ENCODE measurements at regions not wholly inside any gene's neighbourhood (a gene's known extent, or its start where the extent isn't known, plus 50 kb on each side); places are given as distances from the start of the nearest gene placed in this dataset.

- no peak for DNase-seq (ENCODE audit: low read depth)
- in situ Hi-C loops (cut with HindIII; ENCODE audit: low pct_unique_long_range_greater_than_20kb, low sequenced_read_pairs), result no loop called here
These were observed 232.3 kb upstream of the NEIL3 start for GRCh38 chr4:177077095-177077971.

DNA sequence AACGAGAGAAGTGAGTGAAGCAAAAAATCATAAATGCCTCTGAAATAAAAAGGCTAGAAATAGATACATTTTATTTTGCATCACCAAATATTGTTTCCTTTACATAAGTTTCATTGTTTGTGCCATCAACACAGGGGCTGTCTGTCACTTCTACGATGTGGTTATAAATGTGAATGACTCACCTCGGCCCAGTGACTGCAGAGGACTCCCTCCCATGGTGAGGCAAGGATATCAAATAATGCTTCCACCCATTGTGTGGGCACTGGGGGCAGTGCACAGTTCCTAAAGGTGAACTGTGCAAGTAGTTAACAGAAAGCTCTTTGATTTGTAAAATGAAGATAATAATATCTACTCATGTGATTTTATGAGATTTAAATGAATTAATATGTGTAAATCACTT is 230.3 kb upstream of the NEIL3 start:
- DNase-seq (ENCODE audit: low read depth), result no peak
- in situ Hi-C loops (cut with HindIII; ENCODE audit: low pct_unique_long_range_greater_than_20kb, low sequenced_read_pairs), result no loop called here

GRCh38 chr4:177080388-177080787 is 229.3 kb upstream of the NEIL3 start:
- in situ Hi-C loops (cut with HindIII; ENCODE audit: low pct_unique_long_range_greater_than_20kb, low sequenced_read_pairs), result no loop called here

DNA sequence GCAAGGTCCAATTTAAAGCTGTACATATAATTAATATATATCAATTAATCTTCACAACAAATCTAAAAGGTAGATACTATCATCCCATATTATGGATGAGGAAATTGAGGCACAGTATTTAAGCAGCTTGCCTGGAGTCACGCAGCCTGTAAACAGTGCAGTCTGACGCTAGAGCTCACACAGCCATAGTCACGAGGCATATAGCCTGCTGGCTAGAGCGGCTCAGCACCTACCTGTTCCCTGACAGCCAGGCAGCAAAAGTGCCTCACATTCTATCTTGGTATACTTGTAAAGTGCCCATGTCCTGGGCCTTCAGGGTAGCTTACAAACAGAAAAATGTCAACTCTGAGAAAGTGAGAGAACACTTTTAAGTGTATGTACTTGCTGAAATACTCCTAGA is 222.6 kb upstream of the NEIL3 start:
- no peak for DNase-seq (ENCODE audit: low read depth)
- in situ Hi-C loops (cut with HindIII; ENCODE audit: low pct_unique_long_range_greater_than_20kb, low sequenced_read_pairs), result no loop called here

More at GRCh38 chr4:177080388-177080787, 229.3 kb upstream of the NEIL3 start:
- no peak for DNase-seq (ENCODE audit: low read depth)

DNA sequence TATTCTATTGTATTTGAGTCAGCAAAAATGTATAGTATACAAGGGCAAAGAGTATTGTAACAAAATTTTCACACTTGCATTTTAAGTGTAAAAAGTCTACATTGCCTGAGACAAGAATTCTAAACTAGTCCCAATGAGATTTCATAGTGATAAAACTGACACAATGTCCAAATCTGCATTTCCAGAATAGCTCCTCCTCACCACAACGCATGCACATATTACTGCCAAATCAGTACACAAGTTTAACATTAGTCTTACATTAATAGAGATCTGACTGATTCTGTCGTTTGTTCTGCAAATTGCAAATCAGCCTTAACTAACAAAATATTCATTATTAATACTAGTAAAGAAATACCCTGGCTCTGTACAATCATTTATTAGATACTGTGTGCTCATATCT is 222.2 kb upstream of the NEIL3 start:
- in situ Hi-C loops (cut with HindIII; ENCODE audit: low pct_unique_long_range_greater_than_20kb, low sequenced_read_pairs), result no loop called here
- DNase-seq (ENCODE audit: low read depth), result no peak

DNA sequence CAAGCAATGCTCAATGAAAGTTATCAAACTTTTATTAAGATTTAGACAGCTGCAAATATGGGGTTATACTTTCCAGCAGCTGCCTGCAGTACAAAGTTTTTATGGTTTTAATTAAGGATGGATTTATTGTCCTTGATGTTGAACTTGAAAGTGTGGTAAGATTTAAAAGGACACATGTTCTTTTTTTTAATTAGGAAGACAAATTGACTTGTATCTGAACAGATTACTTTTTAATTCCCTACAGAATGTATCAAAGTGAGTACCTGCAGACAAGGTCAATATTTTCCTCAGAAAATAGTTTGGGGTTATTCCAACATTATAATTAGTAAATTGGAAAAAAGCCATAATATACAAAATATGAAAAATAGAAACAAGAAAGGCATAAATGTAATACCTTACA is 218.2 kb upstream of the NEIL3 start:
- no peak for DNase-seq (ENCODE audit: low read depth)
- in situ Hi-C loops (cut with HindIII; ENCODE audit: low pct_unique_long_range_greater_than_20kb, low sequenced_read_pairs), result no loop called here

GRCh38 chr4:177092807-177093206 is 216.9 kb upstream of the NEIL3 start:
- DNase-seq (ENCODE audit: low read depth), result no peak
- in situ Hi-C loops (cut with HindIII; ENCODE audit: low pct_unique_long_range_greater_than_20kb, low sequenced_read_pairs), result no loop called here

DNA sequence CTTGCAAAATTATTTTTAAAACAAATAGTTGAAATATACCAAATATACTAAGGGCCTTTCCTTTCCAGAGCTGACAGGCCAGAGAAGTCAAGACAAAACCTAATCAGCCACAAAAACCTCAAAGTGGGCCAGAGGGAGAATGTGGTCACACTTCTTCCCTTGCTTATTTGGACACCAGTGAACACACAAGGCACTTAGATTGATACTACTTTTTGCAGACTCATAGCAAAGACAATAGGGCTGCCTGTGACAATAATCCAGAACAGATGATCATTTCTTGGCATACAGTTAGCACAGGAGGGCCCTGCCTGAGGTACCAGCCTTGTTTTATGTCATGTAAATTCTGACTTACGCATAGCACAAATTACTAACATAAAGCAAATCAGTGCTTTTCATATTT is 215.7 kb upstream of the NEIL3 start:
- in situ Hi-C loops (cut with HindIII; ENCODE audit: low pct_unique_long_range_greater_than_20kb, low sequenced_read_pairs), result no loop called here
- no peak for DNase-seq (ENCODE audit: low read depth)

DNA sequence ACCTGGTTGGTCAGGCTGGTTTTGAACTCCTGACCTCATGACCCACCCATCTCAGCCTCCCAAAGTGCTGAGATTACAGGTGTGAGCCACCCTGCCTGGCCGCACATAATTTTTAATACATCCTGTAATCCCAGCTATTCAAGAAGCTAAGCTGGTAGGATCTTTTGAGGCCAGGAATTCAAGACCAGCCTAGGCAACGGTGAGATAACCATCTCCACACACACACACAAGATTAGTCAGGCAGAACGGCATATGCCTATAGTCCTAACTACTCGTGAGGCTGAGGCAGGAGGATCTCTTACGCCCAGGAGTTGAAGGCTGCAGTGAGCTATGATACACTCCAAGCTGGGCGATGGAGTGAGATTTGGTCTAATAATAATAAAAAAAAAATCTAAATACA is 212.4 kb upstream of the NEIL3 start:
- no peak for DNase-seq (ENCODE audit: low read depth)
- in situ Hi-C loops (cut with HindIII; ENCODE audit: low pct_unique_long_range_greater_than_20kb, low sequenced_read_pairs), result no loop called here

GRCh38 chr4:177099211-177099610 is 210.5 kb upstream of the NEIL3 start:
- in situ Hi-C loops (cut with HindIII; ENCODE audit: low pct_unique_long_range_greater_than_20kb, low sequenced_read_pairs), result no loop called here
- DNase-seq (ENCODE audit: low read depth), result no peak

DNA sequence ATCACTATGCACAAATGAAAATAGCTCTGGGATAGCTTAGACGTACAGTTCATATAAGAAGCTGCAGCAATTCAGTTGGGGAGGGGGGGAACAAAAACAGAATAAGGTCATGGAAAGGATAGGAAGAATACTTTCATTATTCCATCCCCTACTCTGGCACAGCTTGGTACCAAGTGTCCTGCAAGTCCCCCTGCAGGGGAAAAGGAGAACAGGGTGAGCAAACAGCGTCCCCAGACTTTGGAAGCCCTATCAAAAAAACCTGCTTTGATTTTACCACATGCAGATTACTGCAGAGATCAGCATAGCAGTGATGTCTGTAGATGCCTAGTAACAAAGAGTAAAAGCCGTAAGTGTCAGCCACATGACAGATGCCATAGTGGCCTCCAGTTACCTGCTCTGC is 209.4 kb upstream of the NEIL3 start:
- in situ Hi-C loops (cut with HindIII; ENCODE audit: low pct_unique_long_range_greater_than_20kb, low sequenced_read_pairs), result no loop called here

DNA sequence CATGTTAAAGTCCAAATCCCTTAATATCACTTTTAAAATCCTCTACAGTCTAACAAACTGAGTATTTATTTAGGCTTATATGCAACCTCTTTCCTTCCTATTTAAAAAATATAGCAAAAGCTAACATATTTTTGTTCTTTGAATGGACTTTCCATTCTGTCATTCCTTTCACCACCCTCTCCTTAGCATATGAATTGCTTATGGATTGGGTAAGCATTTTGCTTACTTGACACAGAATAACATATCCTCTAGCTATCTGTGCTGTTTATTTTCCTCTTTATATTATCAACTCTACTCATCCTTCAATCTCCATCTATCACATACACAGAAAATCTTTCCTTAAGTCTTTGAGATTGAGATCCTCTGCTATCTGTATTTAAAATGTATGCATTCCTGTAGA is 206.1 kb upstream of the NEIL3 start:
- no peak for DNase-seq (ENCODE audit: low read depth)
- in situ Hi-C loops (cut with HindIII; ENCODE audit: low pct_unique_long_range_greater_than_20kb, low sequenced_read_pairs), result no loop called here

More for the DNA sequence above, 209.4 kb upstream of the NEIL3 start:
- DNase-seq (ENCODE audit: low read depth), result no peak

DNA sequence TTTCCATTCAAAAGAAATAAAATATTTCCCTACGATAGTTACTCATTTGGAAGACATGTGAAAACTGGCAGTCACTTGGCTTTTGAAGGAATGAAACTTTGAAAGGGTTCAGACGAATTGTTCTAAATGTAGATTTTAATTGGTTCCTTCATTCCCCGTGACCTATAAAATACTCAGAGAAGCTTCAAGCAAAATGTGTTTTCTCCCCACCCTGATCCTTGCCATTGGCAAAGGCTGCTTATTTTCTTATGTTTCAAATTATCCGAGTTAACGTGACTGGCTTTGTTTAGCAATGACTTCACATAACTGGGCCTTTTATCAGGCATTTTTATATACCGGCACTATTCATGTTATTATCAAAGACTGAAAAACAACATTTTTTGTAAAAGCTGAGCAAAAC is 204.1 kb upstream of the NEIL3 start:
- in situ Hi-C loops (cut with HindIII; ENCODE audit: low pct_unique_long_range_greater_than_20kb, low sequenced_read_pairs), result no loop called here

DNA sequence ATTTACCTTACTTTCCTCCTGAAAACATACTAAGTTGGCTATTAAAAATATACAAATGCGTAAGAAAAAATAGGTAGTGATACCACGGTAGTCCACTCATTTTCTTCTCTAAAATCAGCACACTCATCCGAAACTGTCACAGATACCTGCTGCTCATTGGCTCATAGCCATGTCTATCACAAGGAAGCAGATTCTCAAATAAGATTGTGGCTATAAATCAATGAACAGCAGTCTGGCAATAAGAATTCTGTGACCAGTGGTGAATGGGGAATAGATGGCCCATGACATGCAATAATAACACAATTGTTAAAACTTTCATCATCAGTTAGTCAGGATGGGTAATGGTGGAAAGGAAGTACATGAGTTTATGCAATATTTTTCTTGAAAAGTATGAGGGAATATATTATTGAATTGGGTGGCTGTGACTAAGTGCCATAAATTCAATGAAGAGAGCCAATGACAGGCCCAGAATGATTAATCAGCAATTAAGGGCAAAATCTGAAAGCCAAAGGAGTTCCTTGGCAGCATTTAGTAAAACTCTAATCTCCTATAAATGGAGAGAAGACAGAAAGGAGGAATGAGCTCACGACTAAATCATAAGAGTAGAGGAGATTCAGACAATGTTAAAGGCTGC is 202.3 kb upstream of the NEIL3 start:
- in situ Hi-C loops (cut with HindIII; ENCODE audit: low pct_unique_long_range_greater_than_20kb, low sequenced_read_pairs), result no loop called here
- no peak for DNase-seq (ENCODE audit: low read depth)

More for the DNA sequence above, 204.1 kb upstream of the NEIL3 start:
- no peak for DNase-seq (ENCODE audit: low read depth)

DNA sequence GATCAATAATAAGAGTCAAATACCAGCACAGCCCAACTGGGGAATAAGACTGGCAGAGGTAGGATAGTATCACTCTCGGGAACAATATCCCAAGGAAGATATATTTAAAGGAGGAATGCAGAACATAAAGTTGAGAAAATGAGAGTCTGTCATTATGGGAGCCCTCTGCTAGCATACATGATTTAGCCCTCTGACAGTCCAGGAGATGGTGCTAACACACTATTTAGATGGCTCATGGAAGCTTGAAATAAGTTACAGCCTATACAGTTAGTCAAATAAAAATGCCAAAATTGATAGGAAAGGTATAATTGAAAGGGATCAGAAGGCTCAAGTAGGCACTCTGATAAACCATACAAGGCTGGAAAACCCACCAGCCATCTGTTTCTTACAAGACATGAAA is 201.0 kb upstream of the NEIL3 start:
- no peak for DNase-seq (ENCODE audit: low read depth)
- in situ Hi-C loops (cut with HindIII; ENCODE audit: low pct_unique_long_range_greater_than_20kb, low sequenced_read_pairs), result no loop called here

- in situ Hi-C loops (cut with HindIII; ENCODE audit: low pct_unique_long_range_greater_than_20kb, low sequenced_read_pairs), result no loop called here
These were observed 199.9 kb upstream of the NEIL3 start for GRCh38 chr4:177109769-177110168.

DNA sequence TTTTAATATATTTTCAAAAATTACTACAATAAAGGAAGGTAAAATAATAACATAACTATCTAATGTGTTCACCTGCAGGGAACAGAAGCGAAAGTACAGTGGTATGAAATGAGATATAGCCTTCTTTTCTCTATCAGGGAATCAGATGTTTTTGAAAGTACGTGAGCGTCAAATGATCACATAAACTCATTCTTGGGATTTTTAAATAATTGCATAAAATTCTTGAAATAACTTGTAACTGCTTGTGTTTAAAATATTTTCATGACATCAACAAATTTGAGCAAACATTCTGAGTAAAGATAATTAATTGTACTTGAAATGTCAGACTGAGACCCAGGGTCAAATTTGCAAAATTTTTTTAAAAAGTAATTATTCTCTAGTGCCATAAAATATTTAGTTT is 193.5 kb upstream of the NEIL3 start:
- no peak for DNase-seq (ENCODE audit: low read depth)
- in situ Hi-C loops (cut with HindIII; ENCODE audit: low pct_unique_long_range_greater_than_20kb, low sequenced_read_pairs), result no loop called here

More at GRCh38 chr4:177109769-177110168, 199.9 kb upstream of the NEIL3 start:
- no peak for DNase-seq (ENCODE audit: low read depth)

DNA sequence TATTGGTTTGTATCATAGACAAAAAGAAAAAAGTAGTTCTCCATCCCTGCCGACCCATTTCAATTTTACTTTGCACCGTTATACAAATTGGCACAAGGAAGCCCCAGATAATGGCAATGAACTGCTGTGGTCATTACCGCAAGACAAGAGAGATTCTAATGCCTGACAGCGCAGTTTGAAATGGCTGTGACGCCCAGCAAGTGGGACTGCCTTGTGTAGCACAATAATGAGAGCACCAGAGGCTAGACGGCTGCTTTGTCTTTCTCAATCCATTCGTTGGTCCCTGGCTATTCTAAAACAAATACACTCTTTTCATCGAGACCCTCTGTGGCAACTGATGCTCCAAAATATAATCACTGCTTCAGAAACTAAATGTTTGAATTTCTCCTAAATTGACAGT is 192.4 kb upstream of the NEIL3 start:
- in situ Hi-C loops (cut with HindIII; ENCODE audit: low pct_unique_long_range_greater_than_20kb, low sequenced_read_pairs), result no loop called here
- no peak for DNase-seq (ENCODE audit: low read depth)

DNA sequence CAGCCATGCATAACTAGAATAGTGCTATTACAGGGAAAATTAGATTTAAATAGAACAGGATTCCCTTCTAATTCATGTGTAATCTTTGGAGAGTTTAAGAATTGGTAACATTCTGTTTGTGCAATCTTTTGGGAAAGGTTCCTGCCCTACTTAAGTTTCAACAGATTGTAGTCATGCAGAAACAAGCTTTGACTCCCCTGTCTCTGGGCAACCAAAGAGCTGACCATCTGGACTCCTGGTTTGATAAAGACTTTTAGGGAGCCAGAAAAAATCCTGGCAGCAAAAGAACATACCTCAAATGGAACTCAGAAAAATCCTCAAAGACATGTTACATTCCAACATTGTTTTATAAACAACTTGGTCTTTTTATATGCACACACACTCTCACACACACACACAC is 191.1 kb upstream of the NEIL3 start:
- in situ Hi-C loops (cut with HindIII; ENCODE audit: low pct_unique_long_range_greater_than_20kb, low sequenced_read_pairs), result no loop called here
- no peak for DNase-seq (ENCODE audit: low read depth)

DNA sequence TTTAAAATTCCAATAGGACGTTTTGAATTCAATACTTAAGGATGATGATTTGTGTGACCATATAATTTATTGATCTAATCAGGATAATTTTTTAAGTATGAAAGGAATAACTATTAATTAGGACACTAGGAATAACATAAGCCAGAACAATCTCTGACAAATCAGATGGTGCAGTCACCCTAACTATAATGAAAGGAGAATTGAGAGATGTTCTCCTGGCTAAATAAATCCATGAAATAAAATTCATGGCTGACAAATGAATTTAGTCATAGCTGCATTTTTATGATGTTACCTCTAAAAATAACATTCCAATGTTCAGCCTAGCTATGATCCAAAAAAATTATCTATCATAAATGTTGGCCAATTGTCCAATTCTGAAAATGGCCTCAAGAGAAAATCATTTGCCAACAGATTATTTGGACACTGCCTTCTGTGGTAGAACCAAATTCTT is 190.6 kb upstream of the NEIL3 start:
- no peak for DNase-seq (ENCODE audit: low read depth)
- in situ Hi-C loops (cut with HindIII; ENCODE audit: low pct_unique_long_range_greater_than_20kb, low sequenced_read_pairs), result no loop called here

Measured in Caki2 (cell line).